CD4-positive, alpha-beta T cell treated with Interleukin-10 for 1 hour (primary cell): ENCODE measurements at regions not wholly inside any gene's neighbourhood (a gene's known extent, or its start where the extent isn't known, plus 50 kb on each side); places are given as distances from the start of the nearest gene placed in this dataset.
"Not testable (repeated sequence)": the region's sequence is repeated elsewhere in the genome, so short reads cannot be mapped to it uniquely, and the experiment has no call there.

Experiments
- DNase-seq: peaks from one replicate; pipeline ENCODE4 v3.0.0-alpha.2; 2020

GRCh38 chr3:177483182-177483967 lies 286.1 kb upstream of the TBL1XR1 start:
- DNase-seq, result no peak

- DNase-seq, result no peak
Measured at GRCh38 chr3:177484206-177484605, 286.9 kb upstream of the TBL1XR1 start.

GRCh38 chr3:177484926-177485325 lies 287.6 kb upstream of the TBL1XR1 start:
- DNase-seq, result no peak

GRCh38 chr3:177487635-177488186 lies 290.4 kb upstream of the TBL1XR1 start:
- no peak for DNase-seq

GRCh38 chr3:177488740-177489139 lies 291.5 kb upstream of the TBL1XR1 start:
- DNase-seq, result no peak

- no peak for DNase-seq
Measured at GRCh38 chr3:177490626-177491025, 293.3 kb upstream of the TBL1XR1 start.

GRCh38 chr3:177491296-177492032 lies 294.2 kb upstream of the TBL1XR1 start:
- no peak for DNase-seq

- DNase-seq, result no peak
Measured at GRCh38 chr3:177493091-177493490, 295.8 kb upstream of the TBL1XR1 start.

- no peak for DNase-seq
Measured at GRCh38 chr3:177494216-177494615, 296.9 kb upstream of the TBL1XR1 start.

- no peak for DNase-seq
Measured at GRCh38 chr3:177495566-177495965, 298.3 kb upstream of the TBL1XR1 start.

GRCh38 chr3:177498037-177498857 lies 301.0 kb upstream of the TBL1XR1 start:
- no peak for DNase-seq

GRCh38 chr3:177499039-177499438 lies 301.8 kb upstream of the TBL1XR1 start:
- DNase-seq, result not testable (repeated sequence)

- DNase-seq, result no peak
Measured at GRCh38 chr3:177499779-177500423, 302.6 kb upstream of the TBL1XR1 start.

GRCh38 chr3:177510693-177511216 lies 313.5 kb upstream of the TBL1XR1 start:
- DNase-seq, result no peak

GRCh38 chr3:177512945-177513814 lies 315.9 kb upstream of the TBL1XR1 start:
- DNase-seq, result no peak

- no peak for DNase-seq
Measured at GRCh38 chr3:177513815-177514610, 316.7 kb upstream of the TBL1XR1 start.

GRCh38 chr3:177514611-177515499 lies 317.6 kb upstream of the TBL1XR1 start:
- DNase-seq, result no peak

- no peak for DNase-seq
Measured at GRCh38 chr3:177515786-177516157, 318.5 kb upstream of the TBL1XR1 start.
